NT2/D1 (cell line): ENCODE measurements at regions not wholly inside any gene's neighbourhood (a gene's known extent, or its start where the extent isn't known, plus 50 kb on each side); places are given as distances from the start of the nearest gene placed in this dataset.

Experiments used
- DNase-seq: peaks from one replicate; pipeline ENCODE4 v3.0.0-alpha.2; 2011; ENCODE audit warnings: low read depth, low spot score
- H3K27me3 ChIP-seq: 2 replicates; pipeline ENCODE4 v1.6.0; 2011; ENCODE audit warnings: mild to moderate bottlenecking; ENCODE audit not compliant: insufficient read length, insufficient read depth
- H3K36me3 ChIP-seq: 2 replicates; pipeline ENCODE4 v1.6.1; 2011; ENCODE audit warnings: mild to moderate bottlenecking, low read length, mixed read lengths; ENCODE audit not compliant: insufficient read depth, insufficient read length
- H3K4me1 ChIP-seq: 2 replicates; pipeline ENCODE4 v1.5.1; 2011; ENCODE audit not compliant: insufficient read depth, insufficient read length
- H3K4me3 ChIP-seq: 2 replicates; pipeline ENCODE4 v1.5.1; 2011; ENCODE audit warnings: low read depth; ENCODE audit not compliant: insufficient read length
- H3K9ac ChIP-seq: 2 replicates; pipeline ENCODE4 v1.6.0; 2011; ENCODE audit warnings: low read depth; ENCODE audit not compliant: insufficient read length
- H3K9me3 ChIP-seq: 2 replicates; pipeline ENCODE4 v1.5.1; 2011; ENCODE audit warnings: mild to moderate bottlenecking, low read length; ENCODE audit not compliant: insufficient read depth
- SUZ12 ChIP-seq: IDR thresholded peaks from 2 replicates; pipeline ENCODE4 v1.6.1; 2011; ENCODE audit not compliant: insufficient read length, insufficient read depth; ENCODE audit errors: extremely low read depth
- YY1 ChIP-seq: IDR thresholded peaks from 2 replicates; pipeline ENCODE4 v1.6.1; 2011; ENCODE audit not compliant: insufficient read length, insufficient read depth
- ZNF274 ChIP-seq: IDR thresholded peaks from 2 replicates; pipeline ENCODE4 v1.6.1; 2011; ENCODE audit warnings: mild to moderate bottlenecking, low read depth, low read length

DNA sequence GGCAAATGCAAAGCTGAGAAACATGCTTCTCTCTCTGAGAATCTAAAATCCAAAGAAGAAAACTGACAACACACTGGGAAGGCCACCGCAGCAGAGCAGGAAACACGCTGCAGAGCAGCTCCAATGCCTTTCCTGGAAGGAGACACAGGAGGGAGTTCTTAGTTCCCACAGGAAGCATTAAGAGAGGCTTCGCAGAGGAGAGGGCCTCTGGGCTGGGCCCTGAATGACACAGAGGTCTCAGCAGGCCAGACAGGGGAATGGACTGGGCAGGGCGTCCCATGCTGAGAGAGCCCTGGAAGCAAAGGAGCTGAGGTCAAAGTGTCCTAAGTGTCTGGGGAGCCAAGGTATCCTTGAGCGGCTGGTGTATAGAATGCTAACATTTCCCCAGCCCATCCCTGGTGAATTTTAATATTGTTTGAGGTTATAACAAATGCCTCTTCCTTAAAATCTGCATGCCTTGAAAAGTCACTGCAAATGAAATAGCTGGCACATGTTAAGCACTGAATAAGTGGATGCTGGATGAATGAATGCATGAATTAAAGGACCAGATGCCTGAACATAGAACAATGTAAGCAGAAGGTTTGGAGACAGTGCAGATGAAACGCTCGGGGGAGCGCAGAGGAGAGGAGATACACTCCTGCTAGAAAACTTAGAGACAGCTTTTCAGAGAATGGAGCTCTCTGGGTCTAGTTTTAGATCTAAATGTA lies 110.0 kb upstream of the SYNDIG1 start:
- no peak for TF ChIP-seq SUZ12
- no peak for TF ChIP-seq YY1
- no peak for TF ChIP-seq ZNF274
- no peaks in the 10 kb centered on the region for H3K36me3 ChIP-seq
- DNase-seq: no peak
- H3K4me1 ChIP-seq: no peaks in the 10 kb centered on the region
- H3K4me3 ChIP-seq: no peak overlapping the region
- no peaks in the 10 kb centered on the region for H3K27me3 ChIP-seq
- no peak overlapping the region for H3K9ac ChIP-seq
- peaks cover 20% of the 10 kb centered on the region; the same call in 1 of the 2 replicates for H3K9me3 ChIP-seq

DNA sequence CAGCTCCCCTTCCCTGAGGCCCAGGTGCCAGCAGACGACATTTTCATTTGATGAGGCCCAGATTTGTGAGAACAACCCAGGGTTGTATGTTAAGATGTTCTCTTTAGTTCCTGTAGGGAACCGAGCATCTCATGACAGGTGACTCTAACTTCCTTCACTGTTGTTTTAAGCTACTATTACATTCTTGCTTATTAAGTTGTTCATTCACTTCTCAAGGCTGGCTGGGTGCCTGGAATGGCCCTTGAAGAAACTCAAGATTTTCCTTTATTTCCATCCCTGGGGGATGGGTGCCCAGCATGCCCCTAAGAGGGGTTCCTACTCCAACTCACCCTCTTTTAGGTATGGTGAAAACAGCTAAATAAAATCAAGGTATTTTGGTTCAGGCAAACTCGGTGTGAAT lies 111.5 kb upstream of the SYNDIG1 start:
- no peak overlapping the region for H3K9ac ChIP-seq
- peaks cover 19% of the 10 kb centered on the region; the same call in 1 of the 2 replicates for H3K9me3 ChIP-seq
- DNase-seq: no peak
- H3K27me3 ChIP-seq: no peaks in the 10 kb centered on the region
- no peak for TF ChIP-seq SUZ12
- TF ChIP-seq ZNF274: no peak
- TF ChIP-seq YY1: no peak
- no peaks in the 10 kb centered on the region for H3K4me1 ChIP-seq
- no peaks in the 10 kb centered on the region for H3K36me3 ChIP-seq
- H3K4me3 ChIP-seq: no peak overlapping the region

- H3K9me3 ChIP-seq: peaks cover 11% of the 10 kb centered on the region; the same call in 1 of the 2 replicates
- H3K4me1 ChIP-seq: no peaks in the 10 kb centered on the region
- H3K4me3 ChIP-seq: no peak overlapping the region
- no peaks in the 10 kb centered on the region for H3K27me3 ChIP-seq
- no peaks in the 10 kb centered on the region for H3K36me3 ChIP-seq
- no peak overlapping the region for H3K9ac ChIP-seq
- no peak for DNase-seq
- TF ChIP-seq ZNF274: no peak
- TF ChIP-seq YY1: no peak
- TF ChIP-seq SUZ12: no peak
These were observed 112.3 kb upstream of the SYNDIG1 start for GRCh38 chr20:24357177-24357576.

GRCh38 chr20:24353135-24353690 lies 116.2 kb upstream of the SYNDIG1 start:
- TF ChIP-seq SUZ12 (no peak), YY1 (no peak), ZNF274 (no peak)
- no peaks in the 10 kb centered on the region for H3K27me3 ChIP-seq
- no peak for DNase-seq
- no peaks in the 10 kb centered on the region for H3K36me3 ChIP-seq
- H3K9ac ChIP-seq: no peak overlapping the region
- no peaks in the 10 kb centered on the region for H3K9me3 ChIP-seq
- H3K4me3 ChIP-seq: no peak overlapping the region
- H3K4me1 ChIP-seq: no peaks in the 10 kb centered on the region

- no peak for DNase-seq
- TF ChIP-seq ZNF274 (no peak), SUZ12 (no peak), YY1 (no peak)
- Histone ChIP-seq H3K27me3 (no peaks in the 10 kb centered on the region), H3K4me1 (no peaks in the 10 kb centered on the region), H3K36me3 (no peaks in the 10 kb centered on the region), H3K4me3 (no peak overlapping the region), H3K9me3 (no peaks in the 10 kb centered on the region), H3K9ac (no peak overlapping the region)
These were observed 118.5 kb upstream of the SYNDIG1 start for GRCh38 chr20:24350923-24351368.

DNA sequence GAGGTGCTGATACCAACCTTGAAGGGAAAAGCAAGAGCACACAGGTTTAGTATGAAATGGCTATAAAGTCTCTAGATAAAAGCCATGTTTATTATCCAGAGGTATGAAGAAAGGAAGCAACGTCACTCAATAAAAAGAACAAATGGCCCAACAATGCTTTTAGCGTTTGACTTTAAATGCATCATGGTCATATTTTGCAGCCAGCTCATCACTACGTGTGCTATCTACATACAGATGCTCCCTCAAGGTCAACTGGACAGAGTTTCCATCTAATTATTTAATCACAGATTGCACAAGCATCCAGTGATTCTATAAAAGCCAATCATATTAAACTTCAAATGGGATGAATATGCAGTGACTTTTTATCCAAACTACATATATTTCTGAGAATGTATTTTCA lies 127.6 kb upstream of the SYNDIG1 start:
- Histone ChIP-seq H3K9me3 (no peaks in the 10 kb centered on the region), H3K36me3 (no peaks in the 10 kb centered on the region), H3K4me3 (no peak overlapping the region), H3K9ac (no peak overlapping the region), H3K4me1 (no peaks in the 10 kb centered on the region), H3K27me3 (no peaks in the 10 kb centered on the region)
- no peak for TF ChIP-seq YY1
- no peak for TF ChIP-seq SUZ12
- no peak for TF ChIP-seq ZNF274
- DNase-seq: no peak

GRCh38 chr20:24340933-24341332 lies 128.5 kb upstream of the SYNDIG1 start:
- Histone ChIP-seq H3K9me3 (no peaks in the 10 kb centered on the region), H3K4me3 (no peak overlapping the region), H3K27me3 (no peaks in the 10 kb centered on the region), H3K9ac (no peak overlapping the region), H3K36me3 (no peaks in the 10 kb centered on the region), H3K4me1 (no peaks in the 10 kb centered on the region)
- TF ChIP-seq YY1: no peak
- no peak for TF ChIP-seq ZNF274
- no peak for TF ChIP-seq SUZ12
- no peak for DNase-seq
